GM12872 (cell line): ENCODE measurements at regions not wholly inside any gene's neighbourhood (a gene's known extent, or its start where the extent isn't known, plus 50 kb on each side); places are given as distances from the start of the nearest gene placed in this dataset.

Experiments used
- TF ChIP-seq, protein P1 (sequence below): IDR thresholded peaks from 3 replicates; pipeline ENCODE4 v1.5.1; 2011; ENCODE audit warnings: low read depth, mild to moderate bottlenecking, low read length, moderate library complexity; ENCODE audit not compliant: insufficient read depth

DNA sequence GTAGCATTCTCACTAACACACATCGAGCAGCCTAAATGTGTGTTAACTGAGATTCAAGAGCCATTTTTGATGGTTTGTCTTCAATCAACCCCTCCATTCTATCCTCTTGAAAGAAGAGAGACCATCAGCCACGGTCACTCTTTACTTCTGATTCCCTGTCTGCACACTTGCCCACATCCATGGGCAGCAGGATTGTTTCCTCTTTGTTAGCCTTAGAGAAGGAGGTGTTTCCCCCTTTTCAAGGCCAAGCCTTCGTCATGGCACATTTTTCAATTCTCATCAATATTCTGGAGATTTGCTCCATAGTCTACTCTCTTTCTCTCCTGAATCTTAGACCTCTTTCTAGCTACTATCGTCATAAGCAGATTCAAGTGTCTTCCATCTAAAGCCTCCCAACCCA, 522.4 kb upstream of the NAALADL2 start:
- TF ChIP-seq, protein P1, sequence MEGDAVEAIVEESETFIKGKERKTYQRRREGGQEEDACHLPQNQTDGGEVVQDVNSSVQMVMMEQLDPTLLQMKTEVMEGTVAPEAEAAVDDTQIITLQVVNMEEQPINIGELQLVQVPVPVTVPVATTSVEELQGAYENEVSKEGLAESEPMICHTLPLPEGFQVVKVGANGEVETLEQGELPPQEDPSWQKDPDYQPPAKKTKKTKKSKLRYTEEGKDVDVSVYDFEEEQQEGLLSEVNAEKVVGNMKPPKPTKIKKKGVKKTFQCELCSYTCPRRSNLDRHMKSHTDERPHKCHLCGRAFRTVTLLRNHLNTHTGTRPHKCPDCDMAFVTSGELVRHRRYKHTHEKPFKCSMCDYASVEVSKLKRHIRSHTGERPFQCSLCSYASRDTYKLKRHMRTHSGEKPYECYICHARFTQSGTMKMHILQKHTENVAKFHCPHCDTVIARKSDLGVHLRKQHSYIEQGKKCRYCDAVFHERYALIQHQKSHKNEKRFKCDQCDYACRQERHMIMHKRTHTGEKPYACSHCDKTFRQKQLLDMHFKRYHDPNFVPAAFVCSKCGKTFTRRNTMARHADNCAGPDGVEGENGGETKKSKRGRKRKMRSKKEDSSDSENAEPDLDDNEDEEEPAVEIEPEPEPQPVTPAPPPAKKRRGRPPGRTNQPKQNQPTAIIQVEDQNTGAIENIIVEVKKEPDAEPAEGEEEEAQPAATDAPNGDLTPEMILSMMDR = no peak

DNA sequence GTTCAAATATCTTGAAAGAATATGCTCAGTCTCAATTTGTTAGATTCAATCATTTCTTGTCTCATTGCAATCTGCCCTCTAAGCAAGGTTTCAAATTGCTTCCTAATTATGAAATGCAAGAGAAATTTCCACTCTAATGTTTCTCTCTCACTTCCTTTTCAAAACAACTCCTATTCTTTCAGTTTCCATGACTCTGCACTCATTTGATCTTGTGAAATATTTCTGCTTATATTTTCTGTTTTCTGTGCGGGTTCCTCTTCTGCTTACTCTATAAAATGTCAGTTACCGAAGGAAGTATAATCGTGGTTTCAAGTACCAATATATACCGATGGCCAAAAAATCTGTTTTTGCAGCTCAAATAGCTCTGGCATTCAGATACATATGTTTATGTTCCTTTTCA, 521.9 kb upstream of the NAALADL2 start:
- TF ChIP-seq, protein P1 = no peak

DNA sequence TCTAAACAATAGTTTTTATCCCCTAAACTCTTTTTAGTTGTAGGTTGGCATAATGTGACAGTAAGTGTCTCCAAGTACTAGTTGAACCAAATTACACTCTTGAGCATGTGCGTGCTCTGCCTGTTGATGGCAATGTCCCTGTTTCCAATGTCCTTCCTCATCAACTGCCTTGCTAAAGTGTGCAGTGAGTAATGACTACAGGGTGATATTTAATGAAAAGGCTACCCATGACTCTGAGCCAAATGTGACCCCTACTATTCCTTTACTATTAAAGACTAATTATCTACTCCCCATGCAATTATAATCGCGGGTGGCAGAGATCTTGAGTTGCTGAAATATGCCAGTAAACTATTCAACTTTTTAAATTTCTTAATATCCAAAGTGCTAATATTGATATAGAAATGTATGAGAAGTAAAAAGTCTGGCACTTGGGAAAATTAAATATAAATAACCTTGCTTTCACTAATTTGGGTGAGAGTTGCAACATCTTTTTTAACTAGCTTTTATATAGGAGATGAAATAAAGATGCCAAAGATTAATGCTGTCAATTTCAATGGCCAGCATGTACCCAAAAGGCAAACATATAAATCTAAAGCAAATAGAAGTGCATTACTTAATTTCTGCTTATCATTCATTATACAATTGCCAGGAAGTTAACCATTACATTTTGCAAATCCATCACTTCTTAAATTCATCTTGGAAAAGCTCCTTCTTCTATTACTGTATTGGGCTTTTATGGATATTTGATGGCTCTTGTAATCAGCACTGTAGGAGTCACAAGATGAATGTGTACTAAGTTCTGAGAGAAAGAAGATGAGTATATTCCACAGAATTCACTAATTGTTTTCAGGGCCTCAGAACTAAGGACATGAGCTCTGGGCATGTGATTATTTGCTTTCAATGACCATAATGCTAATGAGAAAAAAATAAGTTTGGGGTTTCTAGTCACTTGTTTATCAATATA, 518.2 kb upstream of the NAALADL2 start:
- TF ChIP-seq, protein P1 = no peak

DNA sequence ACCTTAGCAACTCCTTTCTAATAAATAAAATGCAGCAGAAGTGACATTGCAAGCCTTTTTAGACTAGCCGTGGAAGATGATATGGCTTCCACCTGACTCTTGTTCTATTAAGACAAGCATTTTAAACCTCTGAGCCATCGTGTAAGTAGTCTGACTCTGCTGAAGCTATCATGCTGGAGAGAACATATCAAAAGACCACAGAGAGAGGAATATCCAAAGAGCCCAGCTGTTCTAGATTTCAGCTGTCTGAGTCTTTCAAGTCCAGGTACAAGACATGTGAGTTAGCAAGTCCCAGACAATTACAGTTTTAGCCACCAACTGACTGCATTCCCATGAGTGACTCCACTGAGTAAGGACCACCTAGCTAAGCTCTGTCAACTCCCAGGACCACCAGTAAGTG, 517.0 kb upstream of the NAALADL2 start:
- TF ChIP-seq, protein P1 = no peak

DNA sequence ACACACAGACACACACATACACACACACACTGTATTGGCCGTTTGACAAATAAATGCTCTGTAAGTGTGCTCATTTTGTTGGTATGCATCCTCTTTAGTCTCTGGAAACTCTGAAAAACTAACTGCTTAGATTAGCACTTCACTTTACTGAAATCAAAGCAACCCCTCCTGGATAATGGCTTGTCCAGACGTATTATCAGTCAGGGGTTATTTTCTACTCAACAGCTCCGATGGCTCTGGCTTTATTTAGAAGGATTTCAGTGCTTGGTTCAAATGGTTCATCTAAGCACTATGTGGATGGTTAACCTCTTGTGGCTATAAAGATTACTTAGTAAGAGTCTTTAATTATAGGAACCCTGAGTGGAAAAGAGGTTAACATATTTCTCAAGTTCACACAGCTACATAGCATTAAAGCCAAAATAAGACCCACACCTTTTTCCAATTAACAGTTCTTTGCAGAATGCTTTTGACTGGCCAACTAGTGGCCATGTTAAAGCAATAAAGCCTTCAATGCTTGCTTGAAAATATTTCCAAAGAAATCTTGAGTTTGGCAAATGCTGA, 516.1 kb upstream of the NAALADL2 start:
- TF ChIP-seq, protein P1 = no peak

DNA sequence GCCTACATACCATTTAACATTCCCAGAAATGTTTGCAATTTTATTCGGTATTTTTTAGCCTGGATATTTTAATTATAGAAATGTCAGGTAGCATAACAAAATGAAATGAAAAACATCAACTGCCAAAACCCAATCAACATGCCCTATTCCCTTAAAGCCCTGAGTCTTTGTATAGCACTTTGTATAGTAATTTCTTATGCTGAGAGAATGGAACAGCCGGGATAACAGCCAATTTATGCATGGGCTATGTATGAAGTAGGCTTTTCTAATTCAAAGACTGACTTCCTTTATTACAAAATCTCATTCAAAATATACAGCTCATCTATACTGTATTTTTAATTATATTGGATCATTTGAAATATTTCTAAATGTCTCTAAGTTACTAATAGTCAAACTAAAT, 513.0 kb upstream of the NAALADL2 start:
- TF ChIP-seq, protein P1 = no peak

DNA sequence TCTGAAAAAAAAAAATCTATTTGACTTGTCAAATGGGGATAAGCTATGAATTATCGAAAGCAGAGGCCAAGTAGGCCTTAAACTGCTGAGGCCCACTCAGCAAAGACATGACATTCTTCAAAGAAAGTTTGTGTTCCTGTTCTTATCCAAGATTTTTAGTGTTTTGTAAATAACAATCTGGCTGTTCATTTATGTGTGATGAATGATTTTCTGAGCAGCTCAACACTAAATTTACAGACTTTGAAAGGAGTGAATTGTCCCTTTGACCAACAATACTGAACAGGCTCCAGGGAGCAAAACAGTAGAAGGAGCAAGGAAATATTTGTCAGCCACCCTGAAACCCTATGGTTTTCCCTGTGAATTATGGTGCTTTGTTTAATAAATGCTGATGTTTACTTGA, 512.6 kb upstream of the NAALADL2 start:
- TF ChIP-seq, protein P1 = no peak
